HepG2 (cell line): ENCODE measurements at regions not wholly inside any gene's neighbourhood (a gene's known extent, or its start where the extent isn't known, plus 50 kb on each side); places are given as distances from the start of the nearest gene placed in this dataset.

ENCODE experiments used
- ATAC-seq: fragments of 200-7000 bp; cut with Tn5 transposase; 3 replicates; pipeline ENCODE4 v1.9.1; 2020; ENCODE audit warnings: mild to moderate bottlenecking, moderate library complexity
- BruUV-seq: library from RNA; stranded (reverse); fragments of 400-500 nt; replicated peaks from 2 replicates; lab custom pipeline; 2021; lab: Mats Ljungman, UMichigan
- CTCF ChIA-PET: fragments of 300-600 bp; formaldehyde crosslinking; extraction: SDS; loops from one replicate; lab custom pipeline; 2021; ENCODE audit warnings: low total read pairs, inconsistent platforms, low intra/inter-chr PET ratio; lab: Yijun Ruan, JAX
- POLR2A ChIA-PET: fragments of 350-600 bp; sonication (Branson Sonifier 250); formaldehyde crosslinking; loops from one replicate; lab custom pipeline; 2020; ENCODE audit warnings: antibody characterized with exemption, inconsistent platforms; lab: Yijun Ruan, JAX
- DNase-seq: peaks from one replicate; pipeline ENCODE4 v3.0.0-alpha.2; 2015; ENCODE audit warnings: low spot score
- FAIRE-seq: peaks from 3 replicates; lab custom pipeline; 2011; peaks lifted over from hg19 to GRCh38; lab: Jason Lieb, UNC
- H2AFZ ChIP-seq: one replicate; pipeline ENCODE4 v1.6.1; 2011; ENCODE audit warnings: low read length, inconsistent platforms
- H3K27ac ChIP-seq: fragments of 300-600 bp; 3 replicates; pipeline ENCODE4 v1.8.0; 2011; ENCODE audit warnings: mixed run types, mild to moderate bottlenecking, mixed read lengths, low read length, inconsistent platforms; ENCODE audit not compliant: insufficient read depth; ENCODE audit errors: extremely low read length
- H3K27me3 ChIP-seq, 2 experiments: fragments of 200-600 bp in 1 of 2; 2 replicates in 1 of 2; 3 replicates in 1 of 2; pipeline versions ENCODE4 v1.6.0 to v1.8.0; 2011; ENCODE audit warnings: low read length in 2 of 2, mild to moderate bottlenecking in 2 of 2, moderate library complexity in 2 of 2, inconsistent platforms in 1 of 2; ENCODE audit not compliant: insufficient read depth in 2 of 2, control insufficient read depth in 1 of 2
- H3K36me3 ChIP-seq, 2 experiments: fragments of 200-600 bp in 1 of 2; replicated peaks in 1 of 2; 2 replicates in 1 of 2; 3 replicates in 1 of 2; pipeline versions ENCODE4 v1.5.1 to v1.8.0; 2011; ENCODE audit warnings: low read length in 2 of 2, inconsistent platforms in 1 of 2; ENCODE audit not compliant: insufficient read depth in 2 of 2, control insufficient read depth in 1 of 2
- H3K4me1 ChIP-seq: 2 replicates; pipeline ENCODE4 v1.5.1; 2012; ENCODE audit warnings: low read length, inconsistent platforms; ENCODE audit not compliant: insufficient read depth
- H3K4me2 ChIP-seq: 2 replicates; pipeline ENCODE4 v1.6.0; 2011; ENCODE audit warnings: low read depth, low read length, inconsistent platforms
- H3K4me3 ChIP-seq, 3 experiments: fragments of 200-600 bp in 1 of 3; sonication (generic), shearing (Covaris generic) in 1 of 3; replicated peaks in 1 of 3; 2 replicates each; pipeline ENCODE4 v1.5.1; 2011 to 2016; ENCODE audit warnings: low read length in 3 of 3, inconsistent platforms in 2 of 3, low read depth in 2 of 3, mild to moderate bottlenecking in 2 of 3, control low read depth in 1 of 3, mixed read lengths in 1 of 3; ENCODE audit not compliant: insufficient read depth in 1 of 3
- H3K79me2 ChIP-seq: one replicate; pipeline ENCODE4 v1.6.1; 2011; ENCODE audit warnings: low read length, inconsistent platforms; ENCODE audit not compliant: insufficient read depth
- H3K9ac ChIP-seq: 2 replicates; pipeline ENCODE4 v1.6.0; 2011; ENCODE audit warnings: mild to moderate bottlenecking, low read depth, low read length, inconsistent platforms; ENCODE audit not compliant: insufficient read depth
- H3K9me3 ChIP-seq: 2 replicates; pipeline ENCODE4 v1.5.1; 2012; ENCODE audit warnings: mild to moderate bottlenecking, low read length
- H4K20me1 ChIP-seq: 2 replicates; pipeline ENCODE4 v1.6.0; 2011; ENCODE audit warnings: inconsistent platforms, mild to moderate bottlenecking, low read length, moderate library complexity; ENCODE audit not compliant: insufficient read depth
- CSRNP1 ChIP-seq: sonication (generic); formaldehyde crosslinking; IDR thresholded peaks from 2 replicates; pipeline ENCODE4 v1.8.1; 2023; ENCODE audit warnings: mild to moderate bottlenecking, missing genetic modification reagents
- HNRNPL ChIP-seq: fragments of 200-400 bp; formaldehyde crosslinking; IDR thresholded peaks from 2 replicates; pipeline ENCODE4 v1.6.1; 2017; ENCODE audit warnings: mild to moderate bottlenecking, low read depth, low read length
- IRX3 ChIP-seq: sonication (generic); formaldehyde crosslinking; IDR thresholded peaks from 2 replicates; pipeline ENCODE4 v1.8.1; 2023; ENCODE audit warnings: mild to moderate bottlenecking, low read depth, missing genetic modification reagents, borderline replicate concordance
- KDM5A ChIP-seq: fragments of 200-600 bp; sonication (generic); IDR thresholded peaks from 2 replicates; pipeline ENCODE4 v1.7.0; 2018; ENCODE audit warnings: antibody characterized with exemption, mild to moderate bottlenecking, low read length, borderline replicate concordance
- MLLT10 ChIP-seq: sonication (generic); formaldehyde crosslinking; IDR thresholded peaks from 2 replicates; pipeline ENCODE4 v1.4.0; 2020; ENCODE audit warnings: missing genetic modification reagents
- NCOR1 ChIP-seq: fragments of 200-600 bp; sonication (generic); IDR thresholded peaks from 2 replicates; pipeline ENCODE4 v1.7.0; 2017; ENCODE audit warnings: antibody characterized with exemption, low read length, borderline replicate concordance
- SAFB2 ChIP-seq: sonication (generic); formaldehyde crosslinking; IDR thresholded peaks from 2 replicates; pipeline ENCODE4 v1.5.1; 2020; ENCODE audit warnings: missing genetic modification reagents, low read depth, mild to moderate bottlenecking, borderline replicate concordance
- SP1 ChIP-seq, 2 experiments: fragments of 450-650 bp in 1 of 2; sonication (generic) in 1 of 2; formaldehyde crosslinking in 1 of 2; IDR thresholded peaks; 2 replicates each; pipeline versions ENCODE4 v1.4.0 to v1.6.1; 2016 to 2020; ENCODE audit warnings: missing genetic modification reagents in 1 of 2
- TOE1 ChIP-seq: sonication (generic); formaldehyde crosslinking; IDR thresholded peaks from 2 replicates; pipeline ENCODE4 v1.4.0; 2020; ENCODE audit warnings: mild to moderate bottlenecking, missing genetic modification reagents
- ZFP62 ChIP-seq: sonication (generic); formaldehyde crosslinking; IDR thresholded peaks from 2 replicates; pipeline ENCODE4 v1.4.0; 2020; ENCODE audit warnings: missing genetic modification reagents
- ZFY ChIP-seq: sonication (generic); formaldehyde crosslinking; IDR thresholded peaks from 2 replicates; pipeline ENCODE4 v1.4.0; 2020; ENCODE audit warnings: missing genetic modification reagents
- ZNF121 ChIP-seq: sonication (generic); formaldehyde crosslinking; IDR thresholded peaks from 2 replicates; pipeline ENCODE4 v1.5.0; 2020; ENCODE audit warnings: mild to moderate bottlenecking, missing genetic modification reagents
- ZNF225 ChIP-seq: sonication (generic); formaldehyde crosslinking; IDR thresholded peaks from 2 replicates; pipeline ENCODE4 v1.4.0; 2020; ENCODE audit warnings: mild to moderate bottlenecking, missing genetic modification reagents
- ZNF501 ChIP-seq: sonication (generic); formaldehyde crosslinking; IDR thresholded peaks from 2 replicates; pipeline ENCODE4 v1.5.1; 2020; ENCODE audit warnings: mild to moderate bottlenecking, moderate library complexity, missing genetic modification reagents
- ZNF644 ChIP-seq: IDR thresholded peaks from 2 replicates; pipeline ENCODE4 v1.6.1; 2016; ENCODE audit warnings: low read depth
- ZNF776 ChIP-seq: sonication (generic); formaldehyde crosslinking; IDR thresholded peaks from 2 replicates; pipeline ENCODE4 v1.4.0; 2020; ENCODE audit warnings: mild to moderate bottlenecking, missing genetic modification reagents
- ZNF780A ChIP-seq: sonication (generic); formaldehyde crosslinking; IDR thresholded peaks from 2 replicates; pipeline ENCODE4 v1.8.0; 2022; ENCODE audit warnings: mild to moderate bottlenecking, missing genetic modification reagents, moderate library complexity
- WGBS: methylation state at CpG from one replicate; pipeline ENCODE4 v1.1.6; 2017; ENCODE audit warnings: low lambda C conversion rate; 5-methylcytosine and 5-hydroxymethylcytosine counted together
- in situ Hi-C: cut with HindIII; loops from 2 replicates; pipeline ENCODE4 v1.10.0; 2017; ENCODE audit warnings: low pct_unique_long_range_greater_than_20kb; ENCODE audit not compliant: extremely low pct_ligation_motif_present
- intact Hi-C: fragments of 100-400 bp; cut with micrococcal nuclease; formaldehyde crosslinking; loops from one replicate; pipeline ENCODE4 v1.10.0; 2022; ENCODE audit not compliant: unreplicated experiment
- TF ChIP-seq, protein P1 (sequence below): sonication (generic); formaldehyde crosslinking; IDR thresholded peaks from 2 replicates; pipeline ENCODE4 v1.8.0; 2022; ENCODE audit warnings: missing genetic modification reagents, low read depth, mild to moderate bottlenecking, borderline replicate concordance
- TF ChIP-seq, protein P2 (sequence below): sonication (generic); formaldehyde crosslinking; IDR thresholded peaks from 2 replicates; pipeline ENCODE4 v1.4.0; 2020; ENCODE audit warnings: missing genetic modification reagents, borderline replicate concordance

DNA sequence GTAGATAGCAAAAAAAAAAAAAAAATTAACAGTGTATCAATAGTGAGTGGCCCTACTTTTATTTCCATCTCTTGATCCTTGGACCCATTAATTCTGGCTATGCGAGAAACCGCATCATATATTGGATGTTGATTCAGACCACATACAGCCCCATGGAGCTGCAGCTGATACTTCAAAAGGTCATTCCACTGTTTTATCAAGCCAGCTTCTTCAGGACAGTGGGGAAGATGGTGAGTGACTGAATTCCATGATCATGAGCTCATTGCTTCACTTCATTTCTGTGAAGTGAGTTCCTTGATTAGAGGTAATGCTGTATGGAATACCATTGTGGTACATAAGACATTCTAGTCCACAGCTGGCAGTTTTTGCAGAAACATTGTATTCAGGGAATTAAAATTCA is 222.9 kb upstream of the MEF2C start:
- Histone ChIP-seq H3K36me3 (no peaks in the 10 kb centered on the region), H3K27ac (no peak overlapping the region), H3K27me3 (no peaks in the 10 kb centered on the region), H3K4me1 (no peaks in the 10 kb centered on the region), H4K20me1 (no peaks in the 10 kb centered on the region), H3K4me3 (no peak overlapping the region), H3K4me2 (no peak overlapping the region), H2AFZ (no peak overlapping the region), H3K79me2 (no peaks in the 10 kb centered on the region), H3K9ac (no peak overlapping the region), H3K9me3 (peaks cover 27% of the 10 kb centered on the region)
- FAIRE-seq (no peak), ATAC-seq (no peak), DNase-seq (no peak)
- intact Hi-C loops, result no loop called here
- WGBS, result 87% methylated on average over 2 of the region's 2 CpGs
- POLR2A ChIA-PET, result no interaction called here
- CTCF ChIA-PET, result no interaction called here
- in situ Hi-C loops, result no loop called here
- TF ChIP-seq ZNF644 (CRISPR knock-in tag), result no peak
- TF ChIP-seq HNRNPL, result no peak
- TF ChIP-seq, protein P1, sequence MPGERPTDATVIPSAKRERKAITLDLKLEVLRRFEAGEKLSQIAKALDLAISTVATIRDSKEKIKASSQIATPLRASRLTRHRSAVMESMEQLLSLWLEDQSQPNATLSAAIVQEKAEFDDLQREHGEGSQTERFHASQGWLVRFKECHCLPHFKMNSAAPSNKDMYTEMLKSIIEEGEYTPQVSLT (CRISPR knock-in tag), result no peak
- no peak for TF ChIP-seq ZNF501 (CRISPR knock-in tag)
- TF ChIP-seq ZNF776 (CRISPR knock-in tag), result no peak
- no peak for TF ChIP-seq ZNF121 (CRISPR knock-in tag)
- no peak for TF ChIP-seq ZFP62 (CRISPR knock-in tag)
- TF ChIP-seq IRX3 (CRISPR knock-in tag), result no peak
- no peak for TF ChIP-seq SAFB2 (CRISPR knock-in tag)
- no peak for TF ChIP-seq ZFY (CRISPR knock-in tag)
- no peak for TF ChIP-seq ZNF225 (CRISPR knock-in tag)
- TF ChIP-seq SP1 (IDR thresholded peaks at IDR 0.05), result no peak
- no peak for TF ChIP-seq SP1 (CRISPR knock-in tag; IDR thresholded peaks at IDR 0.05)
- TF ChIP-seq, protein P2, sequence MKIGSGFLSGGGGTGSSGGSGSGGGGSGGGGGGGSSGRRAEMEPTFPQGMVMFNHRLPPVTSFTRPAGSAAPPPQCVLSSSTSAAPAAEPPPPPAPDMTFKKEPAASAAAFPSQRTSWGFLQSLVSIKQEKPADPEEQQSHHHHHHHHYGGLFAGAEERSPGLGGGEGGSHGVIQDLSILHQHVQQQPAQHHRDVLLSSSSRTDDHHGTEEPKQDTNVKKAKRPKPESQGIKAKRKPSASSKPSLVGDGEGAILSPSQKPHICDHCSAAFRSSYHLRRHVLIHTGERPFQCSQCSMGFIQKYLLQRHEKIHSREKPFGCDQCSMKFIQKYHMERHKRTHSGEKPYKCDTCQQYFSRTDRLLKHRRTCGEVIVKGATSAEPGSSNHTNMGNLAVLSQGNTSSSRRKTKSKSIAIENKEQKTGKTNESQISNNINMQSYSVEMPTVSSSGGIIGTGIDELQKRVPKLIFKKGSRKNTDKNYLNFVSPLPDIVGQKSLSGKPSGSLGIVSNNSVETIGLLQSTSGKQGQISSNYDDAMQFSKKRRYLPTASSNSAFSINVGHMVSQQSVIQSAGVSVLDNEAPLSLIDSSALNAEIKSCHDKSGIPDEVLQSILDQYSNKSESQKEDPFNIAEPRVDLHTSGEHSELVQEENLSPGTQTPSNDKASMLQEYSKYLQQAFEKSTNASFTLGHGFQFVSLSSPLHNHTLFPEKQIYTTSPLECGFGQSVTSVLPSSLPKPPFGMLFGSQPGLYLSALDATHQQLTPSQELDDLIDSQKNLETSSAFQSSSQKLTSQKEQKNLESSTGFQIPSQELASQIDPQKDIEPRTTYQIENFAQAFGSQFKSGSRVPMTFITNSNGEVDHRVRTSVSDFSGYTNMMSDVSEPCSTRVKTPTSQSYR (CRISPR knock-in tag), result no peak
- no peak for TF ChIP-seq TOE1 (CRISPR knock-in tag)
- no peak for TF ChIP-seq ZNF780A (CRISPR knock-in tag)
- TF ChIP-seq NCOR1, result no peak
- no peak for TF ChIP-seq CSRNP1 (CRISPR knock-in tag)
- TF ChIP-seq MLLT10, result no peak
- no peak for TF ChIP-seq KDM5A
- BruUV-seq, result no TSS peak
